ENCODE measurements at regions not wholly inside any gene's neighbourhood (a gene's known extent, or its start where the extent isn't known, plus 50 kb on each side); places are given as distances from the start of the nearest gene placed in this dataset.

DNA sequence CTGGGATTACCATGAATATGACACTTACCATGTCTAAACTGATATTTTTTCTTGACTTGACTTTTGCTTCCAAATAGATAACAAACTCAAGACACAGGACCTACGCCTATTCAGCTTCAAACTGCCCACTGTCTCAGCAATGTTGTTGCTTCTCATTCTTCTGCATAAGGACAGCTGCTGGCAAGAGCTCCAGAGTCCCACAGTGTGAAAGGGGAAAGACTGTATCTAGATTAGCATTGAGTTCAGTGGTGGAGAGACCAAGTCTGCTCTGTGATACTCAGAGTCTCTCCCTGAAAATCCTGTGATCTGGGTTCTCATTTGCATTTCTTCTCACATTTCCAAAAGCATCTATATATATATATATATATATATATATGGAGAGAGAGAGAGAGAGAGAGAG lies 247.9 kb upstream of the NT5C1B start:
- TF ChIP-seq, protein P1, sequence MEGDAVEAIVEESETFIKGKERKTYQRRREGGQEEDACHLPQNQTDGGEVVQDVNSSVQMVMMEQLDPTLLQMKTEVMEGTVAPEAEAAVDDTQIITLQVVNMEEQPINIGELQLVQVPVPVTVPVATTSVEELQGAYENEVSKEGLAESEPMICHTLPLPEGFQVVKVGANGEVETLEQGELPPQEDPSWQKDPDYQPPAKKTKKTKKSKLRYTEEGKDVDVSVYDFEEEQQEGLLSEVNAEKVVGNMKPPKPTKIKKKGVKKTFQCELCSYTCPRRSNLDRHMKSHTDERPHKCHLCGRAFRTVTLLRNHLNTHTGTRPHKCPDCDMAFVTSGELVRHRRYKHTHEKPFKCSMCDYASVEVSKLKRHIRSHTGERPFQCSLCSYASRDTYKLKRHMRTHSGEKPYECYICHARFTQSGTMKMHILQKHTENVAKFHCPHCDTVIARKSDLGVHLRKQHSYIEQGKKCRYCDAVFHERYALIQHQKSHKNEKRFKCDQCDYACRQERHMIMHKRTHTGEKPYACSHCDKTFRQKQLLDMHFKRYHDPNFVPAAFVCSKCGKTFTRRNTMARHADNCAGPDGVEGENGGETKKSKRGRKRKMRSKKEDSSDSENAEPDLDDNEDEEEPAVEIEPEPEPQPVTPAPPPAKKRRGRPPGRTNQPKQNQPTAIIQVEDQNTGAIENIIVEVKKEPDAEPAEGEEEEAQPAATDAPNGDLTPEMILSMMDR (conservative IDR thresholded peaks at IDR 0.05; ENCODE audit: low read length) = no peak
- TF ChIP-seq EZH2phosphoT487 (IDR thresholded peaks at IDR 0.05; ENCODE audit: borderline replicate concordance) = no peak

All from Loucy (cell line).